ENCODE measurements at regions not wholly inside any gene's neighbourhood (a gene's known extent, or its start where the extent isn't known, plus 50 kb on each side); places are given as distances from the start of the nearest gene placed in this dataset.

GRCh38 chr10:104589431-104589830 is 51.7 kb upstream of the SORCS3 start:
- ChIA-PET POLR2A (no interaction called here), CTCF (interaction anchor here (8.6 kb wide), 1 partner anchor 9 kb away, joined by 73 read pairs; no protein-coding TSS in a partner anchor)
- TF ChIP-seq CTCF (IDR thresholded peaks at IDR 0.05; ENCODE audit: insufficient read depth, low read length, missing control alignments): no peak
- no peak overlapping the region for H3K4me3 ChIP-seq (ENCODE audit: low read depth, low read length)
- no peak for DNase-seq (ENCODE audit: low read depth, low spot score)

- H3K4me3 ChIP-seq (ENCODE audit: low read depth, low read length): no peak overlapping the region
- ChIA-PET POLR2A (no interaction called here), CTCF (interaction anchor here (1.7 to 8.6 kb wide), 2 partner anchors 9 to 183 kb away, joined by 7 to 73 read pairs; no protein-coding TSS in a partner anchor)
- no peak for DNase-seq (ENCODE audit: low read depth, low spot score)
- TF ChIP-seq CTCF (IDR thresholded peaks at IDR 0.05; ENCODE audit: insufficient read depth, low read length, missing control alignments): no peak
Observed at GRCh38 chr10:104589871-104590270, 51.2 kb upstream of the SORCS3 start.
